ENCODE measurements at regions not wholly inside any gene's neighbourhood (a gene's known extent, or its start where the extent isn't known, plus 50 kb on each side); places are given as distances from the start of the nearest gene placed in this dataset.

GRCh38 chr11:95506777-95507176, 275.8 kb upstream of the SESN3 start:
- TF ChIP-seq POLR2A (IDR thresholded peaks at IDR 0.05) (no peak), CTCF (IDR thresholded peaks at IDR 0.05) (no peak), EP300 (IDR thresholded peaks at IDR 0.05; ENCODE audit: low read depth) (no peak), POLR2AphosphoS5 (IDR thresholded peaks at IDR 0.05) (no peak)

Measured in transverse colon (tissue), 4 donors.